BLaER1 treated with 17β-estradiol and CSF1 and Interleukin-3, amounts not matched to agents 10 nM and 100 nM (cell line): ENCODE measurements at regions not wholly inside any gene's neighbourhood (a gene's known extent, or its start where the extent isn't known, plus 50 kb on each side); places are given as distances from the start of the nearest gene placed in this dataset.

Source experiments
- H3K27ac ChIP-seq, 11 experiments: shearing (Covaris generic); formaldehyde crosslinking; 2 replicates each; pipeline ENCODE4 v1.8.1; 2022
- H3K27me3 ChIP-seq, 11 experiments: shearing (Covaris generic); formaldehyde crosslinking; 2 replicates each; pipeline ENCODE4 v1.8.1; 2022
- H3K36me3 ChIP-seq, 11 experiments: shearing (Covaris generic); formaldehyde crosslinking; 2 replicates each; pipeline ENCODE4 v1.8.1; 2022
- H3K4me1 ChIP-seq, 10 experiments: shearing (Covaris generic); formaldehyde crosslinking; 2 replicates each; pipeline ENCODE4 v1.8.1; 2022
- H3K4me2 ChIP-seq, 11 experiments: shearing (Covaris generic); formaldehyde crosslinking; 2 replicates each; pipeline ENCODE4 v1.8.1; 2022
- H3K4me3 ChIP-seq, 10 experiments: shearing (Covaris generic); formaldehyde crosslinking; 2 replicates each; pipeline ENCODE4 v1.8.1; 2022
- H3K9ac ChIP-seq, 11 experiments: shearing (Covaris generic); formaldehyde crosslinking; 2 replicates each; pipeline ENCODE4 v1.8.1; 2022
- H3K9me3 ChIP-seq, 11 experiments: shearing (Covaris generic); formaldehyde crosslinking; replicated peaks in 1 of 11; 2 replicates each; pipeline ENCODE4 v1.8.1; 2022
- H4K20me1 ChIP-seq, 11 experiments: shearing (Covaris generic); formaldehyde crosslinking; 2 replicates each; pipeline ENCODE4 v1.8.1; 2022
- Cebpa-rat ChIP-seq, 11 experiments: shearing (Covaris generic); IDR thresholded peaks; 2 replicates each; pipeline ENCODE4 v1.8.1; 2022

GRCh38 chrX:786441-786881 is 155.9 kb downstream of the SHOX start:
- Histone ChIP-seq H3K36me3 (no peaks in the 10 kb centered on the region), H3K9me3 (no peaks in the 10 kb centered on the region), H3K27me3 (peaks cover 0 to 9% (median 0%) of the 10 kb centered on the region in 11 experiments; a peak in 2 of 22 replicates), H4K20me1 (no peaks in the 10 kb centered on the region), H3K4me2 (no peak overlapping the region), H3K9ac (no peak overlapping the region), H3K27ac (no peak overlapping the region), H3K4me1 (peaks cover 0 to 15% (median 11%) of the 10 kb centered on the region in 10 experiments; a peak in 12 of 20 replicates), H3K4me3 (no peak overlapping the region)
- TF ChIP-seq Cebpa-rat (IDR thresholded peaks at IDR 0.05): no peak

GRCh38 chrX:784829-785228 is 154.2 kb downstream of the SHOX start:
- no peak overlapping the region for H3K27ac ChIP-seq
- no peaks in the 10 kb centered on the region for H3K36me3 ChIP-seq
- peaks cover 0 to 5% (median 0%) of the 10 kb centered on the region in 11 experiments; a peak in 2 of 22 replicates for H3K27me3 ChIP-seq
- H3K9me3 ChIP-seq: no peaks in the 10 kb centered on the region
- no peak overlapping the region for H3K4me3 ChIP-seq
- no peak overlapping the region for H3K9ac ChIP-seq
- no peak overlapping the region for H3K4me2 ChIP-seq
- no peak for TF ChIP-seq Cebpa-rat (IDR thresholded peaks at IDR 0.05)
- peaks cover 0 to 15% (median 11%) of the 10 kb centered on the region in 10 experiments; a peak in 12 of 20 replicates for H3K4me1 ChIP-seq
- H4K20me1 ChIP-seq: no peaks in the 10 kb centered on the region

DNA sequence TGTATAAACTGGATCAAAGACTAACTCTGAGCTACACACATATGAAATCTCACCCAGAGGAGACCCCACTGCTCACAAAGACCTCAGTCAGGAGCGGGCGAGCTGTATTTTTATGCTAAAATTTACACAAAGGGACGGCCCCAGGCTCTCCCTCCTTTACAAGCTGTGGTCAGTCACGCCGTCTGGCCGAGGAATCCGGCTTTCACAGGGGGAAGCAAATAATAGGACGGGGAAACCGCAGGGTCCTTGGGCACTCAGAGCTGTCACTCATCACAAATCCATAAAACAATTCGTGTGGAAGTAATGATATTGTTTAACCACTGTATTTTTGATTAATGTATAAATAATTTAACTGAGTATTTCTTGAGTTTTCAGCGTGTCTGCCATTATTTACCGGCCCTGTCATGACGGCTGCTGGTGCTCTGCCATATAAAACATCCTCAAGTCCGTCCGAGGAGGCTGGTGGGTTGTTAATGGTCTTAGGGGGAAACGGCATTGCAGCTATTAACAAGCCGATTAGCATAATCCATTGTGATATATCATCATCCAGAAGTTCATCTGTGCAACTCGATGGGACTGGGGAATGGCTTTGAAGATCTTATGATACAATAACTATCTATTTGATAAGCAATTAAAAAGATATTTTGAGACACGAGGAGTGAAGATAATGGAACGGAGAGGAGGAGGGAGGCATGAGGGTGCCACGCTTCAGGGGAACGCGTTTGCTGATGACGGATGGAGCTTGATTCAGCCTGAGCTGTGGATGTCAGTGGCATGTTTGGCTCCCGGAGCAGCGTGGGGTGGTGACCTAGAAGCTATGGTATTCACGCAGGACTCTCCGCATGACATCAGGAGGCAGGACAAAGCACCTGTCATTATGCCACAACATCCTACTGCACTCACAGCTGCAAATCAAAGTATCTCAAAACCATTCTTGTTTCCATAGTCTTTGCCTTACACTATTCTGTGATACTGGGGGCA is 150.9 kb downstream of the SHOX start:
- Histone ChIP-seq H3K4me1 (no peaks in the 10 kb centered on the region), H3K9ac (no peak overlapping the region), H3K4me3 (no peak overlapping the region), H3K36me3 (no peaks in the 10 kb centered on the region), H3K9me3 (no peaks in the 10 kb centered on the region), H4K20me1 (no peaks in the 10 kb centered on the region), H3K27me3 (no peaks in the 10 kb centered on the region), H3K27ac (no peak overlapping the region), H3K4me2 (no peak overlapping the region)
- TF ChIP-seq Cebpa-rat (IDR thresholded peaks at IDR 0.05): no peak

- Histone ChIP-seq H3K4me1 (no peaks in the 10 kb centered on the region), H3K36me3 (no peaks in the 10 kb centered on the region), H3K4me3 (no peak overlapping the region), H3K4me2 (no peak overlapping the region), H3K27ac (no peak overlapping the region), H3K9ac (no peak overlapping the region), H3K9me3 (no peaks in the 10 kb centered on the region), H3K27me3 (no peaks in the 10 kb centered on the region), H4K20me1 (no peaks in the 10 kb centered on the region)
- TF ChIP-seq Cebpa-rat (IDR thresholded peaks at IDR 0.05): no peak
Observed at GRCh38 chrX:776529-777230, 146.1 kb downstream of the SHOX start.

DNA sequence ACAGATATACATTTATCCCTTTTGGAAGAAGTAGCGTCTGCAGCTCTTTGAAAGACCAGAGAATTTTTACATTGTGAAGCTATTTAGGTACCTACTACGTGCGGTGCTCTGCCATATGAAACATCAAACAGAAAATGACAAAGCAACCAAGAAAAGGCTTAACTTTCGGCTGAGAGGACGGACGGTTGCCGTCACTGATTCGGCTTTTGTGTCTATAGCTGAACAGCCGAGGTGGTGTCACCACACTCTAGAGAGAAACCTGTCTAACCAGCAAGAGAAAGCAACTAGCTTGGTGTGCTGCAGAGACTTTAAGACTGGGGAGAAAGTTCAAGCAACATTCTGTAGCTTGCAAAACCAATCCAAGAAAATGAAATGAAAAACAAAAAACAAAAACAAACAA is 145.5 kb downstream of the SHOX start:
- no peak for TF ChIP-seq Cebpa-rat (IDR thresholded peaks at IDR 0.05)
- H3K36me3 ChIP-seq: no peaks in the 10 kb centered on the region
- no peaks in the 10 kb centered on the region for H3K4me1 ChIP-seq
- no peak overlapping the region for H3K4me2 ChIP-seq
- H3K9ac ChIP-seq: no peak overlapping the region
- no peaks in the 10 kb centered on the region for H3K27me3 ChIP-seq
- no peak overlapping the region for H3K4me3 ChIP-seq
- H3K27ac ChIP-seq: no peak overlapping the region
- no peaks in the 10 kb centered on the region for H3K9me3 ChIP-seq
- no peaks in the 10 kb centered on the region for H4K20me1 ChIP-seq

DNA sequence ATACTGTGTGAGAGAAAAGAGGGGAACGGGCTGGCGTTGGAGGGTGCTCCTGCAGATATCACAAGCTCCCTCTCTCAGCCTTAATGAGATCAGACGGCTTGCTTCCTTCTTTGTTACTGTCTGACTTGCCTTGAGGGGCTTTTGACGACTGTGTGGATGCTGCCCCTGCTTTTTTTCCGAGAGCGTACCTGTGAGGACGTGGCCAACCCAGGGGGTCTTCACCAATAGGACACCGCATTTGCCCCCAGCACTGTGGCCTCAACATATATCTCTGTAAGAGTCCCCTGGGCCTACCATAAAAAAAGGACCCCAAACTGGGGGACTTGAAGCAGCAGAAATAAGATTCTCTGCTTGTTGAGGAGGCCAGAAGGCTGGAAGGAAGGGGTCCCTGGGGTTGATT is 143.9 kb downstream of the SHOX start:
- no peak for TF ChIP-seq Cebpa-rat (IDR thresholded peaks at IDR 0.05)

GRCh38 chrX:773292-774025 is 142.9 kb downstream of the SHOX start:
- Histone ChIP-seq H3K4me2 (no peak overlapping the region), H3K4me1 (peaks cover 0 to 17% (median 7%) of the 10 kb centered on the region in 10 experiments; a peak in 10 of 20 replicates), H3K4me3 (no peak overlapping the region), H3K27ac (no peak overlapping the region), H3K9me3 (no peaks in the 10 kb centered on the region), H4K20me1 (no peaks in the 10 kb centered on the region), H3K9ac (no peak overlapping the region), H3K36me3 (no peaks in the 10 kb centered on the region), H3K27me3 (no peaks in the 10 kb centered on the region)
- TF ChIP-seq Cebpa-rat (IDR thresholded peaks at IDR 0.05): no peak

More for the DNA sequence above, 143.9 kb downstream of the SHOX start:
- no peak overlapping the region for H3K4me2 ChIP-seq
- no peak overlapping the region for H3K4me3 ChIP-seq
- H3K9ac ChIP-seq: no peak overlapping the region
- H3K4me1 ChIP-seq: peaks cover 0 to 7% (median 4%) of the 10 kb centered on the region in 10 experiments; a peak in 8 of 20 replicates
- no peaks in the 10 kb centered on the region for H4K20me1 ChIP-seq
- no peaks in the 10 kb centered on the region for H3K27me3 ChIP-seq
- no peaks in the 10 kb centered on the region for H3K36me3 ChIP-seq
- no peak overlapping the region for H3K27ac ChIP-seq
- H3K9me3 ChIP-seq: no peaks in the 10 kb centered on the region

- Histone ChIP-seq H3K9ac (no peak overlapping the region), H3K27ac (no peak overlapping the region), H3K27me3 (no peaks in the 10 kb centered on the region), H3K4me1 (peaks cover 0 to 22% (median 9%) of the 10 kb centered on the region in 10 experiments; a peak in 10 of 20 replicates), H3K9me3 (no peaks in the 10 kb centered on the region), H3K4me2 (no peak overlapping the region), H3K4me3 (no peak overlapping the region), H3K36me3 (no peaks in the 10 kb centered on the region), H4K20me1 (no peaks in the 10 kb centered on the region)
- TF ChIP-seq Cebpa-rat (IDR thresholded peaks at IDR 0.05): no peak
Observed at GRCh38 chrX:771536-771935, 140.9 kb downstream of the SHOX start.

DNA sequence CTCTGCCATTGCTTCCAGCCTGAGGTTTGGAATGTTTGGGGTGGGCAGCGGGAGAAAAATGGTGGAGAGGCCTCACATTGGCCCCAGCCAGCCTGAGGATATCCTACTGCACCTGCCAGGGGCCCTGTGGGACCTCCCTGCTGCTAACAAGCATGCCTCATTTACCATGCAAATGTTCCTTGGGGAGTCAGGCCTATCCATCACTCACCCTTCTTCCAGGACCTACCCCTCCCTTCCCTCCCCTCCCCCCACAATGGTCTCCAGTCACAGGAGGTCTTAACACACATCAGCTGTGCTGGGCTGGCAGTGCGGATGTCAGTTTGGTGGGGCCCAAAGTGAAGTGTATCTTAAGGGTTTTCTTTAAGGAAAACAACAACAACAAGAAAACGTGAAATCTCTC is 139.2 kb downstream of the SHOX start:
- Histone ChIP-seq H3K36me3 (no peaks in the 10 kb centered on the region), H3K9ac (no peak overlapping the region), H3K4me3 (no peak overlapping the region), H3K4me2 (peak overlapping the region in 8 of 11 experiments; percentile 2 to 49 (median 34); a peak in 9 of 22 replicates), H3K27ac (no peak overlapping the region), H4K20me1 (no peaks in the 10 kb centered on the region), H3K9me3 (no peaks in the 10 kb centered on the region), H3K4me1 (peaks cover 0 to 22% (median 9%) of the 10 kb centered on the region in 10 experiments; a peak in 10 of 20 replicates), H3K27me3 (no peaks in the 10 kb centered on the region)
- no peak for TF ChIP-seq Cebpa-rat (IDR thresholded peaks at IDR 0.05)
